Stimulated activated CD8-positive, alpha-beta memory T cell treated with anti-CD3 and anti-CD28 coated beads, Interleukin-4, amount 100 ng/mL, for 48 hours (primary cell): ENCODE measurements at regions not wholly inside any gene's neighbourhood (a gene's known extent, or its start where the extent isn't known, plus 50 kb on each side); places are given as distances from the start of the nearest gene placed in this dataset.
"Not testable (repeated sequence)": the region's sequence is repeated elsewhere in the genome, so short reads cannot be mapped to it uniquely, and the experiment has no call there.

ENCODE experiments used
- DNase-seq: peaks from one replicate; pipeline ENCODE4 v3.0.0-alpha.2; 2020

DNA sequence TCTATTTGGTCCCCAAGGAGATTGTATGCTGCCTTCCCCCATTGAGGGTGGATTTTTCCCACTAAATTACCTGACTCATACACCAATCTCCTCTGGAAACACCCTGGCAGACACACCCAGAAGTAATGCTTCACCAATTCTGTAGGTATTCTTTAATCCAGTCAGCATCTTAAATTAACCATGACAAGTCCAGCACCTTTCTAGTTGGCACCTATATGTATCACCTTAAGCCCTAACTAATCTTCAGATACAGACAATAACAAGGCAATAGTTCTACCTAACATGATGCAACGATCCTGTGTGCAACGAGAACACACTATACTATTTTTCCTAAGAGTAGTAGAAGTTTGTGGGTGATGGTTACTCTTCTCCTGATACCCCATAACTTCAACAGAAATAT is 473.3 kb upstream of the NPAP1 start:
- not testable (repeated sequence) for DNase-seq

DNA sequence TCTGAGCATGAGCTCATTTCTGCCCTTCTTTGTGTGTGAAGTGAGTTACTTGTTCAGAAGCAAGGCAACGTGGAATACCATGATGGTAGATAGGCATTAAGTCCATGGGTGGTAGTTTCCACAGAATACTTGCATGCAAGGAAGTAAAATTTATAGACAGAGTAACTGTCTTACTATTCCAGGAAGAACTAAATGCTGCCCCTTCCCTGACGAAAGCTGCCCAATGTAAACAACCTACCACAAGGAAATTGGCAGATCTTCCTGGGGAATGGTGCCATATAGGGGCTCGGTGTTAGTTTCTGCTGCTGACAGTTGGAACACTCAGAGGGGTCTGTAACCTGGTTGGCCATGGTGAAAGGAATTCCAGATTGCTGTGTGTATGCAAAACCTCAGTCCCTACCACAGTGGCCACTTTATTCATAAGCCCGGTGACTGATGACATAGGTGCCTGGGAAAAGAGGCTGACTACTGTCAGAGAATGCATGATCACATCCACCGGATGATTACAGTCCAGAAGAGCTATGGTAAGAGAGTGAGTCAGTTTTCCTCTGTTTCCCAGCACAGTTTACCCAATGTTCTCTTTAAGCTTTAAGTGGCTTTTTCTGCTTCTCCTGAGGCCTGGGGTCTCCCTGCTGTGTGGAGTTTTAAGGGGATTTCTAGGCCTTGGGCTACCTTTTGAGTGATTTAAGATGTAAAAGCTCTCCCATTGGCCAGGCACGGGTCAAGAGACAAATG is 463.7 kb upstream of the NPAP1 start:
- not testable (repeated sequence) for DNase-seq

DNA sequence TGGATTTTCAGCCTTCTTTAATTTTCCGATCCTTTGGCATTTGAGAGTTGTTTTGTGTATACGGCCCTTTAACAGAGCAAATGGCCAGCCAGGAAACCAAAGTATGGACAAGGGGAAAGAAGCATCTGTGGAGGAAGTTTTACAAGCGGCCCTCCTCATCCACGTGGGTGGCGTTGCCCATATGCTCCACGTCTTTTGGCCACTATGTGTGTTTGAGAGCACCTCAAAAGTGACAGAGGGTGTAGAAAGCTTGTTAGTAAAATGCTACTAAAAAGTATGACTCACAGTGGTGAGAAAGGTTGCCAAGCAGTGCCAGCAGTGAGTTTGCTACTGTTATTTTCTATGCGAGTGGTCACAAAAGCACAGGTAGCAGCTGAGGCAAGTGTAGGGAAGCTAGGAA is 451.8 kb upstream of the NPAP1 start:
- DNase-seq: no peak

DNA sequence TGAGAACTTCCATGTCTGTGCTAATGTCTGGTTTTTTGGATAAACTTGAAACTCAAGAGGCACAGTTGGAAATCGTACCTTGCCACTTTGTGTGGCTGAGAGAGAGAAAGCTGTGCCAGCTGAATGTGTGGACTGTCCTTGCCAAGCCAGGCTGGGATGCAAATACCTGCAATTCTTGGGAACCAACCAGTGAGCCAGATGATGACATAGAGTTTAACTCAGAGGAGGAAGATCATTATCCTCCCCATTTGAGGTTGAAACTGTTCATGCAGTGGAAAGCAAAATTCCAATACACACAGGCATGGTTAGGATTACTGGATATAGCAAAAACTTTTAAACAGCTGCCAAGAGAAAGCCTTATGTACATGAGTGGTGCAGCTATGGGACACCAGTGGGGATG is 451.4 kb upstream of the NPAP1 start:
- DNase-seq: no peak

DNA sequence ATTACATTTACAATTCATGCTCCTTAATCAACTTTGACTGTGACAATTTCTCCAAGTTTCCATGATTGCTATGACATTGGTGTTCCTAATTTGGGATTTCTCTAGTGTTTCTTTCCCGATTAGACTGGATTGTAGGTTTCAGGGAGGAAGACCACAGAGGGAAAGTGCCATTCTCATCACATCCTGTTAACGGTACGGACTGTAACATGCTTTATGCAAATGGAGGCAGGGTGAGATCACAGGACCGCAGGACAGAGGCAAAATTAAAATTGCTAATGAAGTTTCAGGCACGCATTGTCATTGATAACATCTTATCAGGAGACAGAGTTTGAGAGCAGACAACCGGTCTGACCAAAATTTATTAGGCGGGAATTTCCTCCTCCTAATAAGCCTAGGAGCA is 446.7 kb upstream of the NPAP1 start:
- not testable (repeated sequence) for DNase-seq

DNA sequence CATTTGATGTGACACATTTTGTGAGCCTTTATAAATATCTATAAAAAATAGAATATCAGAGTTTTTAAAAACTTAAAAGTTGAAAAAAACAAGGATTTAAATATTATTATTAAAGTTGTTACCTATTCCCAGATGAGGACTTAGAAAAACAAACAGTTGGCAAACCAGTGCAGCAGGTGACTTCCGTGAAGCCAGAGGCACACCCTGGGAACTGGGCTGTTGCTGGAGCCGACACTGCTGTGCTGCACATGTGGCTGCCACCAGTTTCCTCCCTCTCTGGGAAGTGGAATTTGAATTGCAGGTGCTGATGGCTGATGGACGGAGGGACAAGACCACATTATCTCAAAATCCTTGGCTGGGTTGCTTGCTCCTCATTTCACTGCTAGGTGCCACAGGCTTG is 442.4 kb upstream of the NPAP1 start:
- not testable (repeated sequence) for DNase-seq

DNA sequence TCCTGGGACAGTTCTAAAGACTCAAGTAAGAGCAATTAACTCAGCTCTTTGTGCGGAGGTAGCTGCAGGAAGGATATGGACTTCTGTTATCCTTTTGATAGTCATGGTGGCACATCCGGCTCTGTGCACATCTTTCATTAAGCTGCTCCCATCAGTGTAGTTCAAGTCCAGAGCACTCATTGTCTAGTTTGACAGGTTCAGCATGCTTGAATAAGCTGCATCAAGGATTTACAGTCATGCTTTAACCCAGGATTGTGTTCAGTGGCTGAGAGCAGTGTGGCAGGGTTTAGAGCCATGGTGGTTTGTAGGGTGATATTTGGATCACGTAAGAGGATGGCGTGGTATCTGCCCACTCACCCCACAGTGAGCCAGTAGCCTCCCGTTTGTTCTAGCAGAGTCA is 435.0 kb upstream of the NPAP1 start:
- not testable (repeated sequence) for DNase-seq

DNA sequence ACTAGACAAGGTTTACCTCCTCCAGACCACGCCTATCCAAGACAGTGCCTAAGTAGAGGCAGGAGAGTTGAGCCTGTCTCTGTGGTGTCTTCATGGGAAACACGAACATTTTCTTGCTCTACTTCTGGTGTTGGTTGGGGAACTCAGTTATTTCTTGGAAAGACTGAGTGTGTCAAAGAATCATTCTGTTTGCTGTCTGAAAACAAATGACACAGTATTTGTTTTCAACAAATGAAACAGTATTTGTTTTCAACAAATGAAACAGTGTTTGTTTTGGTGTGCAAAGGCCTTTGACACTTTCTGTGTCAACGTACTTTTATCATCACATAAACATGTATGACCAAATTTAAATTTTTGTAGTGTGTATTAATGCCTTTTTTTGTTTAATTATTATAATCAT is 416.5 kb upstream of the NPAP1 start:
- DNase-seq: not testable (repeated sequence)

DNA sequence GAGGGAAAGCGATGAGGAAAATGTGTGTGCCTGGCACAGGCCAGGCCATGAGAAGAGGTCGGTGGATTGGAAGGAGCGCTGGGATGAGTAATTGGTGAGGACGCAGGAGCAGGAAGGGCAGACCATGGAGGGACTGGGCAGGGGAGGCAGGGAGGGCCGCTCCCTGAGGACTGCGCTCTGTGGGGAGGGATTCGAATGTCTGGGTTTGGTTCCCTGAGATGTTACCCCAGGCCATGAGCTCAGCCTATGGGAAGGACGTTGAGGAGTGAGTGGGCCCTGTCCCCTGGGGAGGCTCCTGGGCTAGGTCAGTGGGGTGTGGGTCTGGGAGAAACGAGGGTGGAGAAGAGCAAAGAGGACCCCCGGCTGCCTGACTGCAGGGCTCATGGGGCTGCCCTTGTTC is 415.2 kb upstream of the NPAP1 start:
- not testable (repeated sequence) for DNase-seq

DNA sequence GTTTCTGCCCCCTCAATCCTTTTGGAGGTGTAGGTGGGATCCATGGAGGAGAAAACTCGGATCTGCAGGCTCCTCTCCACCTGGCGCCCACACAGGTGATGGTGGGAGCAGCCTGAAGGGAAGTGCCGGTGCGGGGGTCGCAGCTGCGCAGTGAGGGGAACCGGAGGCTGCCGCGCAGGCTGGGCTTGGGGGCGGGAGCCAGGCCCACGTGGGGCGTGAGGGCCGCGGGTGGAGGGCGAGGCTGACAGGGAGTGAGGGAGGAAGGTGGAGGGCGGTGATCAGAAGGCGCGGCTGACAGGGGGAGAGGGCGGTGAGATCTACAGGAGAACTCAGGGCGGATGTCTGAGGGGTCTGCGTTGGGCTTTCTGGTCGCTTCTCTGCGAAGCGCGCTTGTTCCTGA is 414.7 kb upstream of the NPAP1 start:
- DNase-seq: not testable (repeated sequence)

DNA sequence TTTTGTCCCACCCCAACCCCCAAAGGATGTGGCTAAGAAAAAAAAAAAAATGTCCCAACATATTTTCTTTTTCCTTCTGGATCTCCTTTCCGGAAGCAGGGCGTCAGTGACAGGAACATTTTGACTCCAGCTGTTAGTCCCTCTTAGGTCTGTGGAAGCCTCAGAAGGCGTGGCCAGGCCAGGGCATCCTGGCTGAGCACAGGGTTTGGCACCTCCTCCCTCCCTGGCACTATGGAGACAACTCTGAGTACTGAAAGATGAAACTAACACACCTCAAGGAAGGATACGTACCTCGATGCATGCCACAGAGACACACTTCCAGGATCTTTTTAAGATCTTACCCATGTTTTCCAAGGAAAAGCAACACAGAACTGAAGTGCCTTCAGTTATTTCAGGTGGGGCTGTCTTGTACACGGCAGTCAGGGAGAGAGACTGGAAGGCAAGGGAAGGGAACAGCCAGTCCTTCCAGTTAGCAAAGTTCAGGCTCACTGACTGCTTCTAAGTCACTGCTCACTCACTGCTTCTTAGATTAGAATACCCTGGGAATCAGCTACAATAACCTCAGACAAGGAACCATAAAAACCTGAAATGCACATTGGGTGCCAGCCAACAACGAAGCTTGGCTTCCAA is 406.9 kb upstream of the NPAP1 start:
- DNase-seq: not testable (repeated sequence)

DNA sequence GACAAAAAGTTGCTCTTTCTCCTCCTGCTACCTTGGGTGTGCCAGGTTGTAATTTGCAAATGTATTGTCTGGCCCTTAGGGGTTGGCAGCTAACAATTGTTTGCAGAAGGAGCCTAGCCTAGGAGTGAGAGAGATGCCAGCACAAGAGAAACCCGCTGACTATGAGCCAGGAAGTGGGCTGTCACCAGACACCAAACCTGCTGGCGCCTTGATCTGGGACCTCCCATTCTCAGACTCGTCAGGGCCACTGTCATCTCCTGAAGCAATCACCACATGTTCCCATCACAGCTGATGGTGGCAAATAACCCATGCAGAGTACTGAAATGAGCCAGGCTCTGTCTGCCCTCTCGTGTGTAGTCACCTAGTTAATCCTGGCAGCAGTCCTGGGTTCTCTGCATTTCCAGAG is 406.4 kb upstream of the NPAP1 start:
- DNase-seq: no peak

DNA sequence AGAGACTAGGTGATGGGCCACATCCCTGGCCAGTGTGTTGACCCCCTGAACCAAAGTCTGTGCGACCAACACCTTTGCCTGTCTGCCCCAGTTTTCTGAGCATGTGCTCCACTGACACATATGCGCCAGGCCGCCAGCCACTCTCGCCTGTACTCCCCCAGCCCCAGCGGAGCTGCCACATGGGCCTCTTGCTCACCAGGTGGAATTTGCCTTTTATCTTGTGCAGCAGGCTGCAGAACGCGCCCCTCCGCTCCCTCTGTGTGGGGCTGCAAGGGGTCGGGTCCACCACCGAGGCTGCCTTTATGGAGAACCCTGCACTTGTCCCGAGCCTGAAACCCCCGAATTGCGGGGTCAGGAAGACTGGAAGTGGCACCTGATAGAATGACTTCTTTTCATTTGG is 405.7 kb upstream of the NPAP1 start:
- DNase-seq: no peak

DNA sequence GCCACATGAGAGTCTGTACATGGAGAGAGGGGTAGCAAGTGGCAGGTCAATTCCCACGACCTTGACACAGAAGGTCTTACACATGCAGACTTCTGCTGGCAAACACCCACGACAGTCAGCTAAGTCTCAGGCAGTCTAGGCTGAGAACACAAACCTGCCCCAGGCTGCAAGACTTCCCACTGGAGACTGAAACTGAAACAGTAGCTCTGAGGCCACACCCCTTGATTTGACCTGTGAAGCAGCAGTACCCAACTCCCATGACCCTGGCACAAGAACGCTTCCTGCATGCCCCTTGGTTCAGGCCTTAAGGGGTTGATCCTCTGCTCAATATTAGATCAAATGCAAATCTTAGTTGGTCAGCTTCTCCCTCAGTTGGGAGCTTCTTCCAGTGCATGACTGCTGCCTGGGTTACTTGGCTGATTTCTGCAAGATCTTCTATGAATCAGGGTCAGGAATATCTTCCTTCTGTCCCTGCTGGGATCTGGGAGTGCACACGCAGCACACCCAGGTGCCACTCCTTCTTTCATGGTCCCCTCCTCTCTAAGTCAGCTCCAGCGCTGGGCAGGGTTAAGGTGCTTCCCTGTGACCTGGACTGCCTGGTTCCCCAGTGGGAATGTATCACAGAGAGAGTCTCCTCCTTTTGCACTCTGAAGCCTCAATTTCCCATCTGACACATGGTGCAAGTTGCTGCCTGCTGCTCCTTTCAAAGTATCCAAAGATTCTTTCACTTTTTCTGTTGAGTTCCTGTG is 403.9 kb upstream of the NPAP1 start:
- DNase-seq: not testable (repeated sequence)

DNA sequence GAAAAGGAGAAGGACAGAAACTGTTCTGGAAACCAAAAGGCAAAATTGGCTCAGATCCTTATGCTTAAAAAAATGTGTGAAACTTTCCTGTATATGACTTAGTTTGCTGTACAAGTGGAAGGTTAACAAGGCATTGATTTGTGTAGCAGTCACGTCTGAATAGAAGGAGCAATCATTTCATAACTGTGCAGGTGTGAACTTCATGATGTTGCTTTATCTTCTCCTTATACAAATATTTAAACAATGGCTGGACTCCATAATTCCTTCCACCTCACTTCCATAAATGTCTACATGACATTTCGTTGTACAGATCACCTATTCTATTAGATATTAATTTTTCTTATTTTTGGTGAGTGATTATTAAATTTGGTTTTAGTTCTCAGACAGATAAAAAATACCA is 382.7 kb upstream of the NPAP1 start:
- DNase-seq: no peak

DNA sequence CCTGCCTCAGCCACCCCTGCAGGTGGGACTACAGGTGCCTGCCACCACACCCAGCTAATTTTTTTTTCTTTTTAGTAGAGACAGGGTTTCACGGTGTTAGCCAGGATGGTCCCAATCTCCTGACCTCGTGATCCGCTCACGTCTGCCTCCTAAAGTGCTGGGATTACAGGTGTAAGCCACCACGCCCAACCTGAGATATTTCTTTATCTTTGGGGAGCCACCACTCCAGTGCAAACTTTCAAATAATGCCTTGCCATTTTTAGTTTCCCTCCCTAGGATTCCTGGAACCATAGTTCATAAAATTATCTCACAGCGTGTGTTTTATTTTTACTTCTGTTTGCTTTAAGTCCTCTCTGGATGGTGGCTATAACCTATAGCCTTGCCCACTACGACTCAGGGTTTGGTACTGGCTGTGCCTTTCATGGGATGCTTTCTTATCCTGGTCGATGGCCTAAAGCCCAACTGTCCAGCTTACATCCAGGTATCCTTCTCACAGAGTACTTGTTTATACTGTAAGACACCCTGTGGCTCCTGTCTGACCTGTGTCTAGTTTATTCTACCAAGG is 374.7 kb upstream of the NPAP1 start:
- DNase-seq: not testable (repeated sequence)

DNA sequence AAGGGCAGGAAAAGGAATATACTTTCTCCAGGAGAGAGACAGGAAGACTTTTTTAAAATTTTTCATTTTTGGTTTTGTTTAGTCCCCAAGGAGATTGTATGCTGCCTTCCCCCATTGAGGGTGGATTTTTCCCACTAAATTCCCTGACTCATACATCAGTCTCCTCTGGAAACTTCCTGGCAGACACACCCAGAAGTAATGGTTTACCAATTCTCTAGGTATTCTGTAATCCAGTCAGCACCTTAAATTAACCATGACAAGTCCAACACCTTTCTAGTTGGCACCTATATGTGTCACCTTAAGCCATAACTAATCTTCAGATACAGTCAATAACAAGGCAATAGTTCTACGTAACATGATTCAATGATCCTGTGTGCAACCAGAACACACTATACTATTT is 373.6 kb upstream of the NPAP1 start:
- DNase-seq: not testable (repeated sequence)

DNA sequence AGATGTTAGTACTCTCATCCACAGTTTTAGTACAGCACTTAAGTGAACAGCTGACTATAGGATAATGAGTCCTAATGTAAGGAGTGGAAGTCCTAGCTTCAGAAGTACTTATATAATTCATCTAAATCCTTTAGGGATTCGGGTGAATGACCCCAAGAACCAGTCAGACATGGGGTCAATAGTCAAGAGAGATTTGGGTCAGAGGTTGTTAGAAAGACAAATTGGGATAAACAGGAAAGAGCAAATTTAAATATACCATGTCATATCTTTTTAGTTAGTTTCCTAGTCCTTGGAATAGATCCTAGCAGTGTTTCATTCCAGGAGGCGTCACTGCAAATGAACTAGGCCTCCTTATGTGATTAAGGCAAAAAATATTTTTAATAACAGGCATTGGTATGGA is 370.8 kb upstream of the NPAP1 start:
- not testable (repeated sequence) for DNase-seq

DNA sequence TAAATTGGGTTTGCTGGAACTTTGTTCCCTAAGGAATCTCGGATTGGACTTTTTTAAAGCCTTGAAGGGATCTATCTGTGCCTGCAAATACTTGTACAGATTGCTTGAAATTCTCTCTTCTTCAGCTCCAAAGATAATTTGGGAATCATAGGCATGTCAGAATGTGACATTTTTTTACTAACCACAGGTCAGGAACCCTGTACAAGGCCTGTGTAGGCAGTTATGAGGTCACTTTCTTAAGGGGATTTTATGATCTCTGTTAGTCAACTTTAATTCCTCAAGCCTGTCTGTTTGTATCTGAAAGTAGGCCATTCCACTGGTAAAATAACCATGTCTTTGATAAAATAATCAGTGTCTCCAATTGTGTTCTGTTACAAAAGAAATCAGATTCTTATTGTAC is 369.9 kb upstream of the NPAP1 start:
- not testable (repeated sequence) for DNase-seq

DNA sequence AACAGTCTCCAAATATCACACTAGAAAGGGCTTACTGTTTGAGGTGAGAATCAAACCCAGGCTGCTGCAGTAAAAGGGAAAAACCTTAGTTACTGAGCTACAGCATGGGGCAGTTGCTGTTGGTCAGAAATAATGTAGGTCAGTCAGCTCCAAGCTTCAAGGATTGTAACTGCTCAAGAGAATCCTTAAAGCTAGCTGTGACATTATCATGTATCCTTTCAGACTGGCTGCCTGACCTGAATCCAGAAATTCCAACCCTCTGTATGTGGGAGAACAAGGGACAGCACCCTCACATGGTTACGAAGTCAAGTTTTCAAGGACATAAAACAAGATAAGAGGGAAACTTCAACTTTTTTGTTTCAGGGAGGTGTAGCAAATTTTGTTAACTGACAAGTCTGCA is 365.9 kb upstream of the NPAP1 start:
- DNase-seq: not testable (repeated sequence)

DNA sequence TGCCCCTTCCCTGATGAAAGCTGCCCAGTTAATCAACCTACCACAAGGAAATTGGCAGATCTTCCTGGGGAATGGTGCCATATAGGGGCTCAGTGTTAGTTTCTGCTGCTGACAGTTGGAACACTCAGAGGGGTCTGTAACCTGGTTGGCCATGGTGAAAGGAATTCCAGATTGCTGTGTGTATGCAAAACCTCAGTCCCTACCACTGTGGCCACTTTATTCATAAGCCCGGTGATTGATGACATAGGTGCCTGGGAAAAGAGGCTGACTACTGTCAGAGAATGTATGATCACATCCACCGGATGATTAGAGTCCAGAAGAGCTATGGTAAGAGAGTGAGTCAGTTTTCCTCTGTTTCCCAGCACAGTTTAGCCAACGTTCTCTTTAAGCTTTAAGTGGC is 363.9 kb upstream of the NPAP1 start:
- not testable (repeated sequence) for DNase-seq

DNA sequence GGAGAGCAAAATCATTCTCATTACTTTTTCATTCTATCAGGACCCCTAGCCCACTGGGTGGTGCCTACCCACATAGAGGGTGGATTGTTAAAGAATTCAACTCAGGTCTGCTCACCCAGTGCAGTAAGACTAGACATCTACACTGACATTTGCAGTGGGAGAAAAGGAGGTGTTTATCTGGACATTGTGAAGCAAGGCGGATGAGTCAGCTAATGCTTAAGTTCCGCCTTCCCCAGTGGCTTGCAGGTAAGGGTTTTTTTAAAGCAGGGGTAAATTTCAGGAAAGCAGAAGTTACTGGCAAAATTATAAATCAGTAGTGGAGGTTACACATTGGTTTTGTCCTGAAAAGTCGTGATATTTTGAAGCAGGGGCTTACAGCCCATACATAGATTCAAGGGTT is 359.2 kb upstream of the NPAP1 start:
- not testable (repeated sequence) for DNase-seq

DNA sequence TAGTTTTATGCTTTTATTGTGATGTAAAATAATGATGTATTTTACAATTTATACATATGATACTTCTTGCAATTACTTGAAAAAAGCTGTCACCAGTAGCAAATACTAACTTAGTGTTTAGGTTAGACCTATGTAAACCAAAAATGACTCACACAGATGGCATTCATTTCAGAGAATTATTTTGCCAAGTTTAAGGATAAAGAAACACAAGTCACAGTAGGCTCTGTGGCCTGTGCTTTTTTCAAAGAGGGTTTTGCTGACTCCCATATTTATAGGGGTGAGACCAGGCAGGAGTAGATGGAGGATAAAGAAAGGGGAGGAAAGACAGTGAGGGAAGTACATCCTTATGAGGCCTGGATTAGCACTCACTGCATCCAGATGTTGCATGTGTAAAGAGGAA is 356.6 kb upstream of the NPAP1 start:
- DNase-seq: no peak

DNA sequence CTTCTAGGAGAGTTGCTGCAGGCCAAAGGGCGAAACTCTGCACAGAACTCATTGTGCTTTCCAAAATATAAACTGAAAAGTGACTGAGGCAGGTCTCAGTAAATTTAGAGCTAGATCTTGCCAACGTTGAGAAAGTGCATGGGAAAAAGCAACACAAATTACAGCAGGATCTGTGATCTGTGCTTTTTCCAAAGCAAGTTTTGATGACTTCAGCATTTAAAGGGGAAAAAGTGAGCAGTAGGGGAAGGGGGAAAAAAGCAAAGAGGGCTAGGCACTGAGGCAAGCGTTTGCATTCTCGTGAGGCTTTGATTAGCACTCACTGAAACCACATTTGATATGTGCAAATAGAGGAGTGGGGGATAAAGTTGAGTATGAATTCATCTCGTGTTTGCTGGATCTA is 351.5 kb upstream of the NPAP1 start:
- not testable (repeated sequence) for DNase-seq
